Stimulated activated CD8-positive, alpha-beta memory T cell treated with anti-CD3 and anti-CD28 coated beads, Interleukin-15, amount 100 ng/mL, for 1 hour (primary cell): ENCODE measurements at regions not wholly inside any gene's neighbourhood (a gene's known extent, or its start where the extent isn't known, plus 50 kb on each side); places are given as distances from the start of the nearest gene placed in this dataset.
"Not testable (repeated sequence)": the region's sequence is repeated elsewhere in the genome, so short reads cannot be mapped to it uniquely, and the experiment has no call there.

Experiments used
- DNase-seq: peaks from one replicate; pipeline ENCODE4 v3.0.0-alpha.2; 2020; ENCODE audit warnings: low read depth

- DNase-seq = no peak
Observed at GRCh38 chr17:79560527-79560926, 50.3 kb downstream of the RBFOX3 start.

- DNase-seq = no peak
Observed at GRCh38 chr17:79559111-79559887, 51.6 kb downstream of the RBFOX3 start.

- no peak for DNase-seq
Observed at GRCh38 chr17:79558091-79558900, 52.6 kb downstream of the RBFOX3 start.

- no peak for DNase-seq
Observed at GRCh38 chr17:79557276-79558090, 53.4 kb downstream of the RBFOX3 start.

- DNase-seq = no peak
Observed at GRCh38 chr17:79556271-79556670, 54.6 kb downstream of the RBFOX3 start.

- DNase-seq = no peak
Observed at GRCh38 chr17:79555543-79555942, 55.3 kb downstream of the RBFOX3 start.

GRCh38 chr17:79554346-79554745, 56.5 kb downstream of the RBFOX3 start:
- not testable (repeated sequence) for DNase-seq

- no peak for DNase-seq
Observed at GRCh38 chr17:79552824-79553223, 58.0 kb downstream of the RBFOX3 start.

GRCh38 chr17:79552405-79552804, 58.4 kb downstream of the RBFOX3 start:
- DNase-seq = no peak

GRCh38 chr17:79549141-79549915, 61.5 kb downstream of the RBFOX3 start:
- no peak for DNase-seq

GRCh38 chr17:79548116-79548515, 62.7 kb downstream of the RBFOX3 start:
- no peak for DNase-seq

- no peak for DNase-seq
Observed at GRCh38 chr17:79547586-79547985, 63.3 kb downstream of the RBFOX3 start.

GRCh38 chr17:79547171-79547570, 63.7 kb downstream of the RBFOX3 start:
- not testable (repeated sequence) for DNase-seq

- DNase-seq = no peak
Observed at GRCh38 chr17:79546386-79546785, 64.5 kb downstream of the RBFOX3 start.

GRCh38 chr17:79545251-79546005, 65.4 kb downstream of the RBFOX3 start:
- no peak for DNase-seq

GRCh38 chr17:79544142-79544914, 66.5 kb downstream of the RBFOX3 start:
- no peak for DNase-seq

- DNase-seq = no peak
Observed at GRCh38 chr17:79543531-79543930, 67.3 kb downstream of the RBFOX3 start.

- no peak for DNase-seq
Observed at GRCh38 chr17:79542718-79543117, 68.1 kb downstream of the RBFOX3 start.

GRCh38 chr17:79541056-79541850, 69.6 kb downstream of the RBFOX3 start:
- DNase-seq = no peak
